ENCODE measurements at regions not wholly inside any gene's neighbourhood (a gene's known extent, or its start where the extent isn't known, plus 50 kb on each side); places are given as distances from the start of the nearest gene placed in this dataset.

GRCh38 chr20:41833739-41834138 lies 215.6 kb upstream of the CHD6 start:
- peaks cover 48% of the 10 kb centered on the region for H3K27me3 ChIP-seq (replicated peaks; ENCODE audit: insufficient read depth, low read depth, low read length, poor library complexity)
- no peak for TF ChIP-seq EZH2 (IDR thresholded peaks at IDR 0.05; ENCODE audit: borderline replicate concordance, low read depth, low read length, poor library complexity, severe bottlenecking)
- no peak for TF ChIP-seq CTCF (conservative IDR thresholded peaks at IDR 0.05; ENCODE audit: low read depth, low read length)

GRCh38 chr20:41830702-41831101 lies 212.5 kb upstream of the CHD6 start:
- TF ChIP-seq CTCF (conservative IDR thresholded peaks at IDR 0.05; ENCODE audit: low read depth, low read length) (no peak), EZH2 (IDR thresholded peaks at IDR 0.05; ENCODE audit: borderline replicate concordance, low read depth, low read length, poor library complexity, severe bottlenecking) (no peak)
- Histone ChIP-seq H3K9me3 (ENCODE audit: low read depth, low read length, poor library complexity, severe bottlenecking) (no peaks in the 10 kb centered on the region), H3K4me1 (ENCODE audit: insufficient read depth, low read length, poor library complexity, severe bottlenecking) (no peaks in the 10 kb centered on the region), H3K27me3 (replicated peaks; ENCODE audit: insufficient read depth, low read depth, low read length, poor library complexity) (peaks cover 69% of the 10 kb centered on the region), H3K4me3 (ENCODE audit: low read depth, low read length, poor library complexity, severe bottlenecking) (no peak overlapping the region), H3K36me3 (ENCODE audit: insufficient read depth, low read length, poor library complexity, severe bottlenecking) (no peaks in the 10 kb centered on the region), H3K27ac (ENCODE audit: low read depth, low read length, poor library complexity, severe bottlenecking) (no peak overlapping the region)
- no peak for DNase-seq (ENCODE audit: low spot score)
- POLR2A ChIA-PET (ENCODE audit: low non-redundant PET), result no interaction called here
- CTCF ChIA-PET, result no interaction called here
- intact Hi-C loops (cut with micrococcal nuclease; ENCODE audit: unreplicated experiment), result no loop called here
- BruUV-seq (replicated peaks), result no TSS peak

More at GRCh38 chr20:41833739-41834138, 215.6 kb upstream of the CHD6 start:
- no peaks in the 10 kb centered on the region for H3K4me1 ChIP-seq (ENCODE audit: insufficient read depth, low read length, poor library complexity, severe bottlenecking)
- ChIA-PET CTCF (no interaction called here), POLR2A (ENCODE audit: low non-redundant PET) (no interaction called here)
- no TSS peak for BruUV-seq (replicated peaks)
- H3K36me3 ChIP-seq (ENCODE audit: insufficient read depth, low read length, poor library complexity, severe bottlenecking), result no peaks in the 10 kb centered on the region
- no peak overlapping the region for H3K4me3 ChIP-seq (ENCODE audit: low read depth, low read length, poor library complexity, severe bottlenecking)
- H3K9me3 ChIP-seq (ENCODE audit: low read depth, low read length, poor library complexity, severe bottlenecking), result no peaks in the 10 kb centered on the region
- DNase-seq (ENCODE audit: low spot score), result no peak
- H3K27ac ChIP-seq (ENCODE audit: low read depth, low read length, poor library complexity, severe bottlenecking), result no peak overlapping the region
- intact Hi-C loops (cut with micrococcal nuclease; ENCODE audit: unreplicated experiment), result no loop called here

GRCh38 chr20:41819436-41819835 lies 201.3 kb upstream of the CHD6 start:
- no TSS peak for BruUV-seq (replicated peaks)

More at GRCh38 chr20:41819436-41819835, 201.3 kb upstream of the CHD6 start:
- Histone ChIP-seq H3K27me3 (replicated peaks; ENCODE audit: insufficient read depth, low read depth, low read length, poor library complexity) (peaks cover 58% of the 10 kb centered on the region), H3K4me3 (ENCODE audit: low read depth, low read length, poor library complexity, severe bottlenecking) (no peak overlapping the region), H3K9me3 (ENCODE audit: low read depth, low read length, poor library complexity, severe bottlenecking) (no peaks in the 10 kb centered on the region), H3K4me1 (ENCODE audit: insufficient read depth, low read length, poor library complexity, severe bottlenecking) (no peaks in the 10 kb centered on the region), H3K36me3 (ENCODE audit: insufficient read depth, low read length, poor library complexity, severe bottlenecking) (no peaks in the 10 kb centered on the region), H3K27ac (ENCODE audit: low read depth, low read length, poor library complexity, severe bottlenecking) (no peak overlapping the region)
- intact Hi-C loops (cut with micrococcal nuclease; ENCODE audit: unreplicated experiment), result no loop called here
- ChIA-PET POLR2A (ENCODE audit: low non-redundant PET) (no interaction called here), CTCF (no interaction called here)
- TF ChIP-seq EZH2 (IDR thresholded peaks at IDR 0.05; ENCODE audit: borderline replicate concordance, low read depth, low read length, poor library complexity, severe bottlenecking) (no peak), CTCF (conservative IDR thresholded peaks at IDR 0.05; ENCODE audit: low read depth, low read length) (no peak)
- no peak for DNase-seq (ENCODE audit: low spot score)
